ENCODE measurements at regions not wholly inside any gene's neighbourhood (a gene's known extent, or its start where the extent isn't known, plus 50 kb on each side); places are given as distances from the start of the nearest gene placed in this dataset.

- H3K4me3 ChIP-seq (ENCODE audit: low read depth, low read length, poor library complexity, severe bottlenecking): no peak overlapping the region
- no peaks in the 10 kb centered on the region for H3K9me3 ChIP-seq (ENCODE audit: low read length)
- no TSS peak for BruUV-seq (replicated peaks)
- TF ChIP-seq CTCF (conservative IDR thresholded peaks at IDR 0.05; ENCODE audit: low read length) (no peak), EZH2phosphoT487 (IDR thresholded peaks at IDR 0.05; ENCODE audit: borderline replicate concordance, low read depth, low read length) (no peak)
- no peak overlapping the region for H3K4me2 ChIP-seq (ENCODE audit: low read length)
- ChIA-PET POLR2A (no interaction called here), CTCF (ENCODE audit: unreplicated experiment) (no interaction called here)
- intact Hi-C loops (cut with micrococcal nuclease; ENCODE audit: unreplicated experiment): no loop called here
- DNase-seq (ENCODE audit: low spot score): no peak
- H2AFZ ChIP-seq (ENCODE audit: low read length): no peak overlapping the region
- H3K36me3 ChIP-seq (ENCODE audit: insufficient read depth, low read length): no peaks in the 10 kb centered on the region
- no peaks in the 10 kb centered on the region for H4K20me1 ChIP-seq (ENCODE audit: insufficient read depth, low read length)
- no peaks in the 10 kb centered on the region for H3K4me1 ChIP-seq (ENCODE audit: insufficient read depth, low read length, poor library complexity, severe bottlenecking)
- H3K9me2 ChIP-seq (ENCODE audit: insufficient read depth, low read length): no peaks in the 10 kb centered on the region
- no peak overlapping the region for H3K27ac ChIP-seq (ENCODE audit: low read depth, low read length, poor library complexity, severe bottlenecking)
- H3K79me2 ChIP-seq (ENCODE audit: insufficient read depth, low read depth, low read length): no peaks in the 10 kb centered on the region
Observed at GRCh38 chr10:108254089-108254488, 1089.6 kb upstream of the SORCS1 start.

- TF ChIP-seq CTCF (conservative IDR thresholded peaks at IDR 0.05; ENCODE audit: low read length) (no peak), EZH2phosphoT487 (IDR thresholded peaks at IDR 0.05; ENCODE audit: borderline replicate concordance, low read depth, low read length) (no peak)
- Histone ChIP-seq H2AFZ (ENCODE audit: low read length) (no peak overlapping the region), H4K20me1 (ENCODE audit: insufficient read depth, low read length) (no peaks in the 10 kb centered on the region), H3K4me1 (ENCODE audit: insufficient read depth, low read length, poor library complexity, severe bottlenecking) (no peaks in the 10 kb centered on the region), H3K9me3 (ENCODE audit: low read length) (no peaks in the 10 kb centered on the region), H3K9me2 (ENCODE audit: insufficient read depth, low read length) (no peaks in the 10 kb centered on the region), H3K4me2 (ENCODE audit: low read length) (no peak overlapping the region), H3K4me3 (ENCODE audit: low read depth, low read length, poor library complexity, severe bottlenecking) (no peak overlapping the region), H3K27ac (ENCODE audit: low read depth, low read length, poor library complexity, severe bottlenecking) (no peak overlapping the region), H3K79me2 (ENCODE audit: insufficient read depth, low read depth, low read length) (no peaks in the 10 kb centered on the region), H3K36me3 (ENCODE audit: insufficient read depth, low read length) (no peaks in the 10 kb centered on the region)
- DNase-seq (ENCODE audit: low spot score): no peak
- POLR2A ChIA-PET: interaction anchor here (0.6 to 0.7 kb wide), 2 partner anchors 22 to 641 kb away, joined by 3 read pairs; no protein-coding TSS in a partner anchor
- intact Hi-C loops (cut with micrococcal nuclease; ENCODE audit: unreplicated experiment): no loop called here
- CTCF ChIA-PET (ENCODE audit: unreplicated experiment): no interaction called here
- BruUV-seq (replicated peaks): no TSS peak
Observed at GRCh38 chr10:108252771-108253170, 1088.3 kb upstream of the SORCS1 start.

- Histone ChIP-seq H3K79me2 (ENCODE audit: insufficient read depth, low read depth, low read length) (no peaks in the 10 kb centered on the region), H3K4me1 (ENCODE audit: insufficient read depth, low read length, poor library complexity, severe bottlenecking) (no peaks in the 10 kb centered on the region), H3K27ac (ENCODE audit: low read depth, low read length, poor library complexity, severe bottlenecking) (no peak overlapping the region), H3K9me2 (ENCODE audit: insufficient read depth, low read length) (no peaks in the 10 kb centered on the region), H3K36me3 (ENCODE audit: insufficient read depth, low read length) (no peaks in the 10 kb centered on the region), H3K9me3 (ENCODE audit: low read length) (no peaks in the 10 kb centered on the region), H2AFZ (ENCODE audit: low read length) (no peak overlapping the region), H4K20me1 (ENCODE audit: insufficient read depth, low read length) (no peaks in the 10 kb centered on the region), H3K4me2 (ENCODE audit: low read length) (no peak overlapping the region), H3K4me3 (ENCODE audit: low read depth, low read length, poor library complexity, severe bottlenecking) (no peak overlapping the region)
- TF ChIP-seq EZH2phosphoT487 (IDR thresholded peaks at IDR 0.05; ENCODE audit: borderline replicate concordance, low read depth, low read length): no peak
- TF ChIP-seq CTCF (conservative IDR thresholded peaks at IDR 0.05; ENCODE audit: low read length): no peak
- BruUV-seq (replicated peaks): no TSS peak
- ChIA-PET CTCF (ENCODE audit: unreplicated experiment) (no interaction called here), POLR2A (no interaction called here)
- no peak for DNase-seq (ENCODE audit: low spot score)
- intact Hi-C loops (cut with micrococcal nuclease; ENCODE audit: unreplicated experiment): no loop called here
Observed at GRCh38 chr10:108250936-108251620, 1086.6 kb upstream of the SORCS1 start.

Measured in OCI-LY7 (cell line).